ENCODE measurements at regions not wholly inside any gene's neighbourhood (a gene's known extent, or its start where the extent isn't known, plus 50 kb on each side); places are given as distances from the start of the nearest gene placed in this dataset.

DNA sequence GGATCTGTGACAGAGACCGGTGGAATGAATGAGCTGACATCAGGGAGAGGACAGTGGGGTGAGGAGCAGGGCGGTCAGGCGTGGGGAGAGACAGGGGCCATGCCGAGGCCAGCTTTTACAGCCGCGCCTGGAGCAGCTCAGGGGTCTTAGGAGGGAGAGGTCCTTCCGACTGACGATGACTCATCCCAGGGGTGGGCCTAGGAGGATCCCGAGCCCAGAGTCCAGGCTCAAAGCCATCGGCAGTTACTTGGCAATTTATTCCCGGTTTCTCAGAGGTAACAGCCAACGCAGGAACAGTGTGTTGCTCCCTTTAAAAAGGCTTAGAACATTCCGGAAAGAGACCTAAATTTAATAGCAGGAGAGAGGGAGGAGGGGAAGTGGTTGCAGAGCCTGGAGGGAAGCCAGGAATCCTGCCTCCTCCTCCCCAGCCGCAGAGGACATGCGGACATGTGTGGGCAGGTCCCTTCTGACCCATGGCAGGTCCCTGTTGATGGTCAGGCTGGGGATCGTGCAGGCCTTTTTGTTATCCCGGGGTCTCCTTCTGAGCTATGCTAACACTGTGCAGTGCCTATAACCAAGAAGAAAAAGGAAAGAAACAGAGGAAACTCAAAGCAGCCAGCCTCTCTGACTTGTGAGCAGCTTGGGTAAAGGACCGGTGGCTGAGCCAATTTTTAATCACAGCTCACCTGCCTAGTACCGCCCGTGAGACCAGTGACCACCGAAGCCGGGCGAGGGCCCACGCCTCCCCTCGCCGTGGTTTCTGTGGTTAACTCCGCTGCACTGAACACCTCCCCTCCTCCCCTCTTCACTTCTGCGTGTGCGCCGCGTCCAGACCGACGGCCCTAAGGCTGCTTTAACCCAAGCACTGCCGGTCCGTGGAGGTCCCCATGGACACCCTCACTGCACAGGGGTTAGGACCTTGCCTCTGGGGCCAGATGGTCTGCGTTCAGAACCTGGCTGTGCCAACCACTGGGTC is 392.4 kb upstream of the PROK2 start:
- H3K4me3 Mint-ChIP-seq: peak overlapping the region in 1 of 2 donors; percentile 73
- H3K27me3 Mint-ChIP-seq (ENCODE audit: low read depth): peaks cover 71% of the 10 kb centered on the region
- peaks cover 23% of the 10 kb centered on the region for H3K4me1 Mint-ChIP-seq (ENCODE audit: low read depth)
- DNase-seq (peak; percentile 21 to 47), ATAC-seq (replicated peaks in 1 of 2) (peak; percentile 47 to 71)
- H3K27ac Mint-ChIP-seq: no peak overlapping the region
- H3K9me3 Mint-ChIP-seq: no peaks in the 10 kb centered on the region
- H3K36me3 Mint-ChIP-seq (ENCODE audit: insufficient read depth in 2 of 2): no peaks in the 10 kb centered on the region

DNA sequence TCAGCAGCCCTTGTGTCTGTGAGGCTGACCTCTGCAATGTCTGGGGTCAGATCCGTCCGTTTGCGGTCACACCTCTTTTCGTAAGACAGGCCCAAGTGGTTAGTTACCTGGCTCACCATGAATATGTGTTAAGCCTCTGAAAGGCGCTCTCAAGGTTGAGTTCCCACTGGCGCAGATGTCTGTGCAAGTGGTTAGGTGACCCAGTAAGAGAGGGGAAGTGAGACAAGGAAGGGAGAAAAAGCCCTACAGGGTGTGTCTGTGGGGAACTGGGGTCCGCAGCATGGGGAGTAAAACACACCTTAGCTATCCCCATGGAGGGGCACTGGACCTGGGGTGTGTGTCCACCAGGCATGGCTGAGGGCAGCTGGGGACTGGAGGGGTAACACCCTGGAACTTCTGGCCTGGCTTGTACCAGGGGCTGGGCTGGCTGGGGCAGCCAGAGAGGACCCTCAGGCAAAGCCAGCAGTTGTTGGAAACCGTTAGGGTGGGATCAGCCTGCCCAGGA is 391.6 kb upstream of the PROK2 start:
- Mint-ChIP-seq H3K4me1 (ENCODE audit: low read depth) (peaks cover 23% of the 10 kb centered on the region), H3K9me3 (no peaks in the 10 kb centered on the region), H3K27ac (no peak overlapping the region), H3K27me3 (ENCODE audit: low read depth) (peaks cover 63% of the 10 kb centered on the region), H3K4me3 (peak overlapping the region in 1 of 2 donors; percentile 73), H3K36me3 (ENCODE audit: insufficient read depth in 2 of 2) (no peaks in the 10 kb centered on the region)
- DNase-seq (no peak), ATAC-seq (replicated peaks in 1 of 2) (no peak)

DNA sequence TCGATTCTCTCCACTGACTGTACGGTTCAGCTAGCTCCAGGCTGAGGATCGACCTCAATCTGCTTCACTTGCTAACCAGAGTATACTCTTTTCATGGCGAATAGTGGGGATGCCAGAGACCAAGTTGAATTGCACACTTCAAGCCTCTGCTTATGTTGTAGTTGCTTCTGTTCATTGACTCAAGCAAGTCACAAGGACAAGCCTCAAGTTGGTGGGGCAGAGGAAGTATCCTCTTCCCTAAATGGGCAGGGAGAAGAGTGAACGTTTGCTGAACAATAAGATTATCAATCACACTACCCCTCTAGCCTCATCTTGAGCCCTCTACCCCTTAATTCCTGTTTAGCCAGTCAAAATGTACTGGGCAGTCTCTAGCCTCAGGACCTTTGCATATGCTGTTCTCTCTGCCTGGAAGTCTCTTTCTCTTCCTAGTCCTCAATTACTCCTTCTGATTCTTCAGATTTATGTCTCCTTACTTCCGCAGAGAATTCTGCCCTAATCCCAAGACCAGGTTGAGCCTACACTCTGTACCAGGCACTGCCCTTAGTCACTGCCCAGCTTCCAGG is 390.4 kb upstream of the PROK2 start:
- Mint-ChIP-seq H3K27me3 (ENCODE audit: low read depth) (peaks cover 55% of the 10 kb centered on the region), H3K27ac (no peak overlapping the region), H3K4me1 (ENCODE audit: low read depth) (peaks cover 23% of the 10 kb centered on the region), H3K4me3 (no peak overlapping the region), H3K36me3 (ENCODE audit: insufficient read depth in 2 of 2) (no peaks in the 10 kb centered on the region), H3K9me3 (no peaks in the 10 kb centered on the region)
- DNase-seq (no peak), ATAC-seq (replicated peaks in 1 of 2) (no peak)

DNA sequence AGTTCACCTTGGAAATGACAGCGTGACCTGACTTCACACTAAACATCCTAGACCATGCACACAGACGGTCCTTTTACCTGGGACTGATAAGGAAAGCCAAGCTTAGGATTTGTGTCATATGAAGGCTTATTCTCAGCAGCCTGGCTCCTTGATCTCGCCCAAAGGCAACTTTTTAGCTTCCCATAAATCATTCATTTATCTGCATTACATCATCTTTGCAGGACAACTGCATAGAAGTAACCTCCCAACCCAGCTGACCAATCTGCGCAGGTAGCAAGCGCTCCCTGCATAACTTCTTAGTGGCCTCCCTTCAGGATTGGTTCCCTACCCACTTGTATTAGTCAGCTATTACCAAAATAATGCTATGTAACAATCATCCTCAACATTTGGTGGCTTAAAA is 389.9 kb upstream of the PROK2 start:
- DNase-seq (no peak), ATAC-seq (replicated peaks in 1 of 2) (no peak)
- H3K27ac Mint-ChIP-seq: no peak overlapping the region
- H3K4me1 Mint-ChIP-seq (ENCODE audit: low read depth): peaks cover 23% of the 10 kb centered on the region
- H3K4me3 Mint-ChIP-seq: no peak overlapping the region
- H3K27me3 Mint-ChIP-seq (ENCODE audit: low read depth): peaks cover 54% of the 10 kb centered on the region
- no peaks in the 10 kb centered on the region for H3K9me3 Mint-ChIP-seq
- H3K36me3 Mint-ChIP-seq (ENCODE audit: insufficient read depth in 2 of 2): no peaks in the 10 kb centered on the region

DNA sequence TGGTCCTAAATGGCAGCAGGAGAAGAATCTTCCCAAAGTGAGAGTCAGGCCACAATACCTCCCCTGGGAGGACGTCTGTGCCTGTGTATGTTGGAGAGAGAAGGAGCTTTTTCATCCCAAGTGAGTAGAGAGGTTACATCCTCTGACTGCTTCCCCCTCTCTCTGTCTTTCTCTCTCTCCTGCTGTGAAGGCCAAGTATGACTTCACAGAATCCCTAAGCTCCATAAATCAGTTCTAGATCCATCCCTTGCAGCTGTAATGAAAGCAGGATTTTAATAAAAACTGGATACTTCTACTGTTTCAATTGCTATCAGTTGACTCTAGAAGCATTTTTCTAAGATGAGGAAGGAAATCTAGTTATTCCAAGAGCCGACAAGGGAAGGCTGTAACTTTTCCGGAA is 389.1 kb upstream of the PROK2 start:
- DNase-seq: no peak
- Mint-ChIP-seq H3K27ac (no peak overlapping the region), H3K27me3 (ENCODE audit: low read depth) (peaks cover 46% of the 10 kb centered on the region), H3K4me3 (no peak overlapping the region), H3K4me1 (ENCODE audit: low read depth) (peaks cover 23% of the 10 kb centered on the region), H3K9me3 (no peaks in the 10 kb centered on the region), H3K36me3 (ENCODE audit: insufficient read depth in 2 of 2) (no peaks in the 10 kb centered on the region)
- no peak for ATAC-seq (replicated peaks in 1 of 2)

DNA sequence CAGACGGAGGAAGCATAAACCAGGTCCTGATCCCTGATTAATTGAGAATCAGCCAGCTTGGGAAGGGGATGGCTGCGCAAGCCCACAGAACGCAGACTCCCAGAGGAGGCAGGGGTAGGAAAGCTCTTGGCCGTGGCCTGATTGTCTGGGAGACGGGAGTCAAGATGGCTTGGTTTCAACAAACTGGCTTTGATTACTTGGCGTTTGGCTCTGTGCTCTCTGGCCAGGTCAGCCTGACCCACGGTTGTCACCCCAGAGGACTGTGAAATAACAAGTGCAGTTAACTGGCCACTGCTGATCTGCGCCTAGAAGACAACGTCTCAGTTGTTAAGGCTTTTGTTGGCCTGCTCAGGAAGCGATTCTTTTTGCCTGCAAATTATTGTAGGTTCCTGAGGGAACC is 387.0 kb upstream of the PROK2 start:
- ATAC-seq (replicated peaks in 1 of 2): no peak
- no peak overlapping the region for H3K4me3 Mint-ChIP-seq
- no peak for DNase-seq
- no peaks in the 10 kb centered on the region for H3K36me3 Mint-ChIP-seq (ENCODE audit: insufficient read depth in 2 of 2)
- H3K9me3 Mint-ChIP-seq: no peaks in the 10 kb centered on the region
- H3K4me1 Mint-ChIP-seq (ENCODE audit: low read depth): peaks cover 6% of the 10 kb centered on the region
- H3K27ac Mint-ChIP-seq: no peak overlapping the region
- peaks cover 42% of the 10 kb centered on the region for H3K27me3 Mint-ChIP-seq (ENCODE audit: low read depth)

DNA sequence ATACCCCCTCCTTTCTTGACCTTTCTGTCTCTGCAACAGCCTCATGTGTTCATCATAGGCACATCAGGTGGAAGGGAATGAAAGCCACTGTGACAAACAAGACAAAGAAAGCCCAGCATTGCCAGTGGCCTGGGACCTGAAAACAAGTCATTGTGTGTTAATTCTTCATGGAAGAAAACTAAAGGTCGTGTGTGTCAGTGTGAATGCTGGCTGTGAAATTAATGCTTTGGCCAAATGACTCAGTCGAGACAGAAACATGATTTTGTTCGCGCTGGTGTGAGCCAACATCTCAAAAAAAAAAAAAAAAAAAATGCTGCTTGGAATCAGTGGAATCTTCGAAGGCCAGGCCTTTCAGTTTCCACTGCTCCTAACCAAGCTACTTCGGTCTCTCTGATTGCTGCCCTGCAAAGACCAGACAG is 386.5 kb upstream of the PROK2 start:
- no peak for ATAC-seq (replicated peaks in 1 of 2)

DNA sequence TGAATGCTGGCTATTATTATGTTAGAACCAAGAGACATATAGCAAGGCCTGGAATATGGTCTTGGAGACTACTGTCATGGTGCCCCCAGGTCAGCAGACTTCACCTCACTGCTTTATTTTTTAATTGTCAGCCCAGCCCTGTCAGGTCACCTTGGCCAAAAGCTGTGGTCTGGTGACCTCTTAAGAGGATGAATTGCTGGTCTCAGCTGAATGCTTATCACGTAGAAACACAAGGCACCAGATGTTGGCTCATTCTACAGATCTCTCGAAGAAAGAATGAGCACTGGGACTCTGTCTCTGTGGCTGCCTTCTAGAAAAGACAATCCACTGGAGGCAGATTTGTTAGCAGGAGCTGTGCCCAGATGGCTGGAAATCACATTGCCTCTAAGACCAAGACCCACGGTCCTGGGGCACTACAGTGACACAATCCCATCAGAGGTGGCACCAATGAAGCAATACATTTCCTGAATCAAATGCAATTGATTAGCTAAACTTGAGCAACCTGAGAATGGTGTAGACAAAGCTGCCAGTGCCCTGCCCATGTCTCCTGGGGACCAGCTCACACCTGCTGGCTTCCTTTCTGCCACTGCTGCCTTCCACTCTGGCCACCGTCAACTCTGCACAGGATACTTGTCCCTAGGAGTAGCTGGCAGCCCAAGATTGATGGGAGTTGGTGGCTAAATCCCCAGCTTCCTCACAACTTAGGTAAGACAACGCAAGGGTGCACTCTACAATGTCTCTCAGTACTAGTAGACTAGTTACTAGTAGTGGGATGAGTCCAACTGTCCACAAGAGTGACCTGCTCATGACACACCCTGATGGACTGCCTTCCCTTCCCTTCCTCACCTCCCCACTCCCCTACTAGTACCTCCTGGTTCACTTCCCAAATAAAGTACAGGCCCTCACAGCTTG is 384.9 kb upstream of the PROK2 start:
- DNase-seq (no peak), ATAC-seq (replicated peaks in 1 of 2) (no peak)
- Mint-ChIP-seq H3K4me1 (ENCODE audit: low read depth) (no peaks in the 10 kb centered on the region), H3K27me3 (ENCODE audit: low read depth) (peaks cover 21% of the 10 kb centered on the region), H3K4me3 (no peak overlapping the region), H3K27ac (no peak overlapping the region), H3K9me3 (no peaks in the 10 kb centered on the region), H3K36me3 (ENCODE audit: insufficient read depth in 2 of 2) (no peaks in the 10 kb centered on the region)

More for the DNA sequence above, 386.5 kb upstream of the PROK2 start:
- no peaks in the 10 kb centered on the region for H3K9me3 Mint-ChIP-seq
- no peaks in the 10 kb centered on the region for H3K36me3 Mint-ChIP-seq (ENCODE audit: insufficient read depth in 2 of 2)
- H3K27me3 Mint-ChIP-seq (ENCODE audit: low read depth): peaks cover 37% of the 10 kb centered on the region
- peaks cover 1% of the 10 kb centered on the region for H3K4me1 Mint-ChIP-seq (ENCODE audit: low read depth)
- no peak overlapping the region for H3K4me3 Mint-ChIP-seq
- no peak for DNase-seq
- H3K27ac Mint-ChIP-seq: no peak overlapping the region

DNA sequence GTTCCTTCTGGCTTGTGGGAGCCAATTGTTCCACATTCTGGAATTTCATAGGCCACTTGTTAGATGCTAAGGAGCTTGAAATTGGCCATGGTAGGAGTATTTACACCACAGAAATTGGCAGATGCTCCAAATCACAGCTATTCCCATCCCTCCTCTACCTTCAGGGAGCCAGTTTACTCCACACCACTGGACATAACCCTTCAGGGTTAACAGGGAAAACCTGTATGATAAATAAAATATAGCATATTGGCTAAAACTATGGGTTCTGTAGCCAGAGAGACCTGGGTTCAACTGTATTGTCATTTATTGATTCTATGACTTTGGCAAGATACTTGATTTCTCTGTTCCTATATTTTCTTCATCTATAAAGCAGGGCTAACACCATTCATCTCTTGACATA is 384.2 kb upstream of the PROK2 start:
- peaks cover 14% of the 10 kb centered on the region for H3K27me3 Mint-ChIP-seq (ENCODE audit: low read depth)
- H3K4me3 Mint-ChIP-seq: no peak overlapping the region
- H3K36me3 Mint-ChIP-seq (ENCODE audit: insufficient read depth in 2 of 2): no peaks in the 10 kb centered on the region
- no peak for ATAC-seq (replicated peaks in 1 of 2)
- no peak overlapping the region for H3K27ac Mint-ChIP-seq
- H3K9me3 Mint-ChIP-seq: no peaks in the 10 kb centered on the region
- no peaks in the 10 kb centered on the region for H3K4me1 Mint-ChIP-seq (ENCODE audit: low read depth)
- no peak for DNase-seq

DNA sequence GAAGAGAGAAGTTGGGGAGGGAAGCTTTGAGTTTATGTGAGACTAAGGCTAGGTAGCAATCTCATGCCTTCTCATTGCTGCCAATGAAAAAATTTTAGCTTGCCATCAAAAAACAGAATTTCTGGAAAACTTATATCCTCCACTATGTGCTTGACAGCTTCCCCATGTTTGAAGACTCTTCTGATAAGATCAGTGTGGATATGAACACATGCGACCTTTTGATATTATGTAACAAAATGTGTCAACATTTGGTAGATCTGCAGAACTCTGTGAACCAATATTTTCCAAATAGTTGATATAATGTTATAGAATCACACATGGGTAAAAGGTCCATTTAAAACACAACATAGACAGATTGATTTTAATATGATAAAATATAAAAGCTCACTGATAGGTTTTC is 380.9 kb upstream of the PROK2 start:
- no peaks in the 10 kb centered on the region for H3K4me1 Mint-ChIP-seq (ENCODE audit: low read depth)
- no peak overlapping the region for H3K27ac Mint-ChIP-seq
- DNase-seq (no peak), ATAC-seq (replicated peaks in 1 of 2) (no peak)
- no peaks in the 10 kb centered on the region for H3K36me3 Mint-ChIP-seq (ENCODE audit: insufficient read depth in 2 of 2)
- H3K9me3 Mint-ChIP-seq: no peaks in the 10 kb centered on the region
- peaks cover 5% of the 10 kb centered on the region for H3K27me3 Mint-ChIP-seq (ENCODE audit: low read depth)
- H3K4me3 Mint-ChIP-seq: no peak overlapping the region

DNA sequence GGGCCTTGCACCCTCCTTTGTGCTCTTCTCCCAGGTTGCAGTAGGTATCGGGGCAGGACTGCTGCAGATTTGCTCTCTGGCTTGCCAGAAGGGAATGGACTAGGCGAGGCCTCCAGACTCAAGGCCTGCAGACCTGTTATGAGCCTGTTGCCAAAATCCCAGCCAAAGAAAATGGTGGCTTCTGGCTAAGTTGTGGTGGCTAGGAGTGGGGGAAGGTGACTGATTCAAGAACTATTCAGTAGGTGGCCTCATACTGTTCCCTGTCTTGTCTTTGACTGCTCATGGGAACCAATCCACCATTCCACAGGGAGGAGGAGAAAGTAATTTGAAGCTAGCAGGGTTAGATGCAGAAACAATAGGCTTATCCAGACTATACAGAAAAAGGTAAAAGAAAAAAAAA is 380.4 kb upstream of the PROK2 start:
- ATAC-seq (replicated peaks in 1 of 2) (no peak), DNase-seq (no peak)
- peaks cover 5% of the 10 kb centered on the region for H3K27me3 Mint-ChIP-seq (ENCODE audit: low read depth)
- H3K4me3 Mint-ChIP-seq: no peak overlapping the region
- H3K4me1 Mint-ChIP-seq (ENCODE audit: low read depth): no peaks in the 10 kb centered on the region
- no peaks in the 10 kb centered on the region for H3K36me3 Mint-ChIP-seq (ENCODE audit: insufficient read depth in 2 of 2)
- H3K9me3 Mint-ChIP-seq: no peaks in the 10 kb centered on the region
- no peak overlapping the region for H3K27ac Mint-ChIP-seq

DNA sequence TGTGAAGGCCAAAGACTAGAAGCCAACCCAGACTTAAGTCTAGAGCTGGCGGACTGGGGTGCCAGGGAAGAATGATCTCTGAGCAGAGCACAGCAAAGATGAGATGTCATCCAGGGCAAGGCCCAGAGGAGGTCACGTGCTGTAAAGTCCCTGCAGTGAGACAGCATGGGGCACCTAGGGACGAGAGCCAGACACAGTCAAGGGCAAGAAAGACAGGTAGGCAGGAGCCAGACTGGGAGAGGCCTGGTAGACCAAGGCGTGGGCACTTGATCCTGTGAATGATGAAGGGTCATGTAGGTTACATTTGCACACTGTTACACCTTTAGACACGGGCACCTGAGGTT is 379.7 kb upstream of the PROK2 start:
- H3K27ac Mint-ChIP-seq: no peak overlapping the region
- H3K4me3 Mint-ChIP-seq: no peak overlapping the region
- no peaks in the 10 kb centered on the region for H3K36me3 Mint-ChIP-seq (ENCODE audit: insufficient read depth in 2 of 2)
- ATAC-seq (replicated peaks in 1 of 2): no peak
- H3K4me1 Mint-ChIP-seq (ENCODE audit: low read depth): no peaks in the 10 kb centered on the region
- DNase-seq: no peak
- H3K9me3 Mint-ChIP-seq: no peaks in the 10 kb centered on the region
- peaks cover 5% of the 10 kb centered on the region for H3K27me3 Mint-ChIP-seq (ENCODE audit: low read depth)
